Liver (tissue), 8 donors: ENCODE measurements at regions not wholly inside any gene's neighbourhood (a gene's known extent, or its start where the extent isn't known, plus 50 kb on each side); places are given as distances from the start of the nearest gene placed in this dataset.

Experiments
- DNase-seq: peaks from one replicate; pipeline ENCODE4 v3.0.0-alpha.2; 2017; ENCODE audit warnings: low spot score
- H3K27ac ChIP-seq, 2 donors: one replicate each; pipeline ENCODE4 v1.7.0; 2013; ENCODE audit warnings: inconsistent platforms in 2 of 2, low read length in 2 of 2, control low read depth in 1 of 2, low read depth in 1 of 2, mild to moderate bottlenecking in 1 of 2
- H3K27me3 ChIP-seq, 4 donors: one replicate each; pipeline versions ENCODE4 v1.6.1 to v1.7.0; 2013; ENCODE audit warnings: low read length in 3 of 4, inconsistent platforms in 1 of 4, mild to moderate bottlenecking in 1 of 4, moderate library complexity in 1 of 4; ENCODE audit not compliant: control insufficient read depth in 4 of 4, insufficient read depth in 4 of 4
- H3K36me3 ChIP-seq, 4 donors: one replicate each; pipeline versions ENCODE4 v1.6.1 to v1.7.0; 2013; ENCODE audit warnings: low read length in 3 of 4, mild to moderate bottlenecking in 3 of 4, low read depth in 1 of 4, moderate library complexity in 1 of 4; ENCODE audit not compliant: control insufficient read depth in 4 of 4, insufficient read depth in 3 of 4
- H3K4me1 ChIP-seq, 4 donors: one replicate each; pipeline versions ENCODE4 v1.6.1 to v1.7.0; 2013; ENCODE audit warnings: low read length in 3 of 4, mild to moderate bottlenecking in 3 of 4, moderate library complexity in 1 of 4; ENCODE audit not compliant: control insufficient read depth in 4 of 4, insufficient read depth in 4 of 4
- H3K4me3 ChIP-seq, 3 donors: one replicate each; pipeline versions ENCODE4 v1.6.1 to v1.7.0; 2013; ENCODE audit warnings: low read length in 3 of 3, control low read depth in 1 of 3, low read depth in 1 of 3, mild to moderate bottlenecking in 1 of 3
- H3K9ac ChIP-seq, 2 donors: one replicate each; pipeline ENCODE4 v1.7.0; 2013; ENCODE audit warnings: low read length in 2 of 2, mild to moderate bottlenecking in 2 of 2, moderate library complexity in 2 of 2, control low read depth in 1 of 2, low read depth in 1 of 2
- H3K9me3 ChIP-seq, 4 donors: one replicate each; pipeline versions ENCODE4 v1.6.1 to v1.7.0; 2013; ENCODE audit warnings: low read length in 3 of 4; ENCODE audit not compliant: control insufficient read depth in 4 of 4
- ATF3 ChIP-seq: IDR thresholded peaks from 2 replicates; pipeline ENCODE4 v1.6.1; 2016; ENCODE audit warnings: antibody characterized with exemption
- CTCF ChIP-seq: fragments of 150-350 bp; IDR thresholded peaks from 2 replicates; pipeline ENCODE4 v1.5.1; 2017; ENCODE audit warnings: improper control_type of control experiment, low read depth, low read length; ENCODE audit not compliant: missing input control
- EGR1 ChIP-seq, 2 donors: IDR thresholded peaks; 2 replicates each; pipeline ENCODE4 v1.6.1; 2016 to 2018; ENCODE audit warnings: antibody characterized with exemption in 2 of 2, low read depth in 2 of 2
- FOXA2 ChIP-seq: IDR thresholded peaks from 2 replicates; pipeline ENCODE4 v1.6.1; 2016; ENCODE audit warnings: antibody characterized with exemption
- GABPA ChIP-seq, 2 donors: IDR thresholded peaks in 1 of 2; conservative IDR thresholded peaks in 1 of 2; 2 replicates each; pipeline ENCODE4 v1.6.1; 2016; ENCODE audit warnings: antibody characterized with exemption in 2 of 2, mild to moderate bottlenecking in 1 of 2, moderate library complexity in 1 of 2
- HNF4A ChIP-seq, 2 donors: conservative IDR thresholded peaks; 2 replicates each; pipeline ENCODE4 v1.6.1; 2016; ENCODE audit warnings: antibody characterized with exemption in 2 of 2, mild to moderate bottlenecking in 2 of 2
- HNF4G ChIP-seq: IDR thresholded peaks from 2 replicates; pipeline ENCODE4 v1.6.1; 2016; ENCODE audit warnings: antibody characterized with exemption
- MAX ChIP-seq: IDR thresholded peaks from 2 replicates; pipeline ENCODE4 v1.6.1; 2016; ENCODE audit warnings: antibody characterized with exemption
- NR2F2 ChIP-seq: IDR thresholded peaks from 2 replicates; pipeline ENCODE4 v1.6.1; 2016; ENCODE audit warnings: antibody characterized with exemption
- RAD21 ChIP-seq, 2 donors: IDR thresholded peaks; 2 replicates each; pipeline ENCODE4 v1.6.1; 2016; ENCODE audit warnings: antibody characterized with exemption in 2 of 2, mild to moderate bottlenecking in 2 of 2
- REST ChIP-seq: IDR thresholded peaks from 2 replicates; pipeline ENCODE4 v1.6.1; 2016; ENCODE audit warnings: antibody characterized with exemption, mild to moderate bottlenecking
- RXRA ChIP-seq, 2 donors: IDR thresholded peaks; 2 replicates each; pipeline ENCODE4 v1.6.1; 2017 to 2018; ENCODE audit warnings: antibody characterized with exemption in 2 of 2, mild to moderate bottlenecking in 1 of 2
- TAF1 ChIP-seq: conservative IDR thresholded peaks from 2 replicates; pipeline ENCODE4 v1.6.1; 2016; ENCODE audit warnings: antibody characterized with exemption, mild to moderate bottlenecking
- YY1 ChIP-seq: IDR thresholded peaks from 2 replicates; pipeline ENCODE4 v1.6.1; 2016; ENCODE audit warnings: antibody characterized with exemption, mild to moderate bottlenecking
- ZBTB33 ChIP-seq: IDR thresholded peaks from 2 replicates; pipeline ENCODE4 v1.6.1; 2016; ENCODE audit warnings: antibody characterized with exemption
- WGBS: extraction: QIAGEN DNeasy Blood & Tissue Kit; methylation state at CpG from one replicate; pipeline ENCODE4 v1.1.7; 2013; 5-methylcytosine and 5-hydroxymethylcytosine counted together
- donor health status: healthy.
- donor health status: healthy.
- donor health status: healthy.
- donor health status: healthy.
- donor health status: healthy.

GRCh38 chr4:17093481-17093880, 195.0 kb upstream of the LDB2 start:
- Histone ChIP-seq H3K4me3 (no peak overlapping the region), H3K36me3 (no peaks in the 10 kb centered on the region), H3K4me1 (peaks cover 0 to 5% (median 0%) of the 10 kb centered on the region in 4 donors), H3K9me3 (no peaks in the 10 kb centered on the region), H3K27me3 (no peaks in the 10 kb centered on the region), H3K27ac (no peak overlapping the region), H3K9ac (no peak overlapping the region)
- WGBS, result 56% methylated on average over 5 of the region's 5 CpGs
- TF ChIP-seq ATF3, result no peak
- TF ChIP-seq FOXA2, result no peak
- no peak for TF ChIP-seq GABPA (IDR thresholded peaks at IDR 0.05 in 1 of 2, conservative IDR thresholded peaks at IDR 0.05 in 1 of 2)
- no peak for TF ChIP-seq HNF4G
- TF ChIP-seq EGR1 (IDR thresholded peaks at IDR 0.05; ENCODE audit: low read depth in 2 of 2), result no peak
- TF ChIP-seq MAX, result no peak
- DNase-seq, result no peak

- H3K9me3 ChIP-seq, result no peaks in the 10 kb centered on the region
- TF ChIP-seq EGR1 (IDR thresholded peaks at IDR 0.05; ENCODE audit: low read depth in 2 of 2), result no peak
- TF ChIP-seq RAD21 (IDR thresholded peaks at IDR 0.05), result no peak
- no peak for TF ChIP-seq ZBTB33
- H3K27me3 ChIP-seq, result no peaks in the 10 kb centered on the region
- H3K4me1 ChIP-seq, result peaks cover 0 to 5% (median 0%) of the 10 kb centered on the region in 4 donors
- no peak overlapping the region for H3K9ac ChIP-seq
- 45% methylated on average over 2 of the region's 2 CpGs for WGBS
- H3K27ac ChIP-seq, result no peak overlapping the region
- no peak for DNase-seq
- no peaks in the 10 kb centered on the region for H3K36me3 ChIP-seq
- no peak overlapping the region for H3K4me3 ChIP-seq
Measured at GRCh38 chr4:17092736-17093437, 194.4 kb upstream of the LDB2 start.

GRCh38 chr4:17091104-17091503, 192.7 kb upstream of the LDB2 start:
- no peak overlapping the region for H3K27ac ChIP-seq
- H3K9me3 ChIP-seq, result no peaks in the 10 kb centered on the region
- H3K4me1 ChIP-seq, result peaks cover 0 to 5% (median 0%) of the 10 kb centered on the region in 4 donors
- H3K27me3 ChIP-seq, result no peaks in the 10 kb centered on the region
- WGBS, result 74% methylated on average over 3 of the region's 3 CpGs
- DNase-seq, result no peak
- no peak overlapping the region for H3K9ac ChIP-seq
- H3K4me3 ChIP-seq, result no peak overlapping the region
- no peaks in the 10 kb centered on the region for H3K36me3 ChIP-seq
- TF ChIP-seq HNF4A (conservative IDR thresholded peaks at IDR 0.05) (no peak), ATF3 (no peak), RXRA (IDR thresholded peaks at IDR 0.05) (no peak), EGR1 (IDR thresholded peaks at IDR 0.05; ENCODE audit: low read depth in 2 of 2) (no peak), NR2F2 (no peak), MAX (no peak), CTCF (no peak), RAD21 (IDR thresholded peaks at IDR 0.05) (no peak), ZBTB33 (no peak), GABPA (IDR thresholded peaks at IDR 0.05 in 1 of 2, conservative IDR thresholded peaks at IDR 0.05 in 1 of 2) (no peak), TAF1 (no peak), HNF4G (no peak), FOXA2 (no peak), YY1 (no peak), REST (no peak)
